GM21825 (cell line): ENCODE measurements at regions not wholly inside any gene's neighbourhood (a gene's known extent, or its start where the extent isn't known, plus 50 kb on each side); places are given as distances from the start of the nearest gene placed in this dataset.
"Not testable (repeated sequence)": the region's sequence is repeated elsewhere in the genome, so short reads cannot be mapped to it uniquely, and the experiment has no call there.

ENCODE experiments used
- ATAC-seq: cut with Tn5 transposase; IDR thresholded peaks from one replicate; pipeline ENCODE4 v1.9.1; 2021; ENCODE audit warnings: mild to moderate bottlenecking, moderate library complexity; ENCODE audit not compliant: unreplicated experiment

DNA sequence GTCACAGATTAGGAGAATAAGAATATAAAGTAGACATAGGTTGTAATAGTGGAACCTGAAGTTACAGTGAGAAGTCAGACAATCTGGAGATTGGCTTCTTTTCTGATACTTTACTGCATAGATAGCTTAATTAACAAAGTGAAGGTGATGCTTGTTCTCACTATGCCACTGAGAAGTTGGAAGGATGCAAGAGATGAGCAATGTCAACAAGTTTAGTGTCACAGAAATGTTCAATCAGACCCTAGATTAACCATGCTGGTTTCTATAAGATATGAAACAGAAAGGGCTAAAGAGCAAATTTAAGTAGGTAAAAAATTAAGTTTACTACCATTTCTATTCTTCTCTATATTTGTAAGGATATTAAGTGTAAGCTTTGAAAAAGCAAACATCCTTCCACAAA, 838.6 kb upstream of the SORCS1 start:
- no peak for ATAC-seq

DNA sequence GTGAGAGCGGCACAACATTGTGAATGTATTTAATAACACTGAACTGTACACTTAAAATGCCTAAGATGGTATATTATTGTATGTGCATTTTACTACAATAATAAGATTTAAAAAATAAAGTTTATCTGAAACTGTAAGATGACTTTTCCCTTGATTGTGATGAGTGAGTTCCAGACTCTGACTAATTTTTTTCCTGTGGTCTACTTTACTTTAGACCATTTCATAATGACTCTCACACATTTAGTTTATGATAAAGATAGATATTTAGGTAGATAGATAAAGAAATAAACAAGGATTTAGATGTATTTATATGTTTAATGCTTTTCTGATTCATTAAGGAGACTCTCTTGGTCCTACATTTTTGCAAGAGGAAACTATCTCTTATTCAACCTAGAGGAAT, 835.9 kb upstream of the SORCS1 start:
- ATAC-seq, result no peak

DNA sequence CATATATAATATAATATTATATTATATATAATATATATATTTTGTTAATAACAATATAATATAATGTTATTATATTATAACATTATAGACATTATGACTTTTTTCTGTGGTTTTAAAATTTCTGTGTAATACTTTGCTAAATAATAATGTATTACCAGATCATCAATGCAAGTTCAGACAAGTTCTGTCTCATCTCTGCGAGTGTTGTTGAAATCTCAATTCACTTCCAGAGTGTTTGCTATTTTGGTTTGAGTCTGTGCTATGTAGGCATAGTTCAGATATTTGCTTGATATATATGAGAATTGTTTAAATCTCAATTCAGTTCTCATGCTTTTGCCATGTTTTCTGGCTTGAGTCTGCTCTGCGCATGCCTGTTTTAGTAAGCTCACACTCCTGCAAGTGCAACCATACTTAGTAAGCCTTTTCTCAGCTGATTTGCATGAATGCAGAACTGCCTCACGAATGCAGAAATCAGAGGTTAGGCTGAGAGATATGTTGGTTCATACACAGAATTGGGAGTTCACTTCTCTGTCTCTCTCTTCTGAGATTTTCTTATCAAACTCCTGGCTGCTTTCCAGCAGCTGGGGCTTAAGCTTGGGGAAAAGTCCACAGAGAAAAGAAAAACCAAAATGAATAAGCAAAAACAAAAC, 830.2 kb upstream of the SORCS1 start:
- no peak for ATAC-seq

DNA sequence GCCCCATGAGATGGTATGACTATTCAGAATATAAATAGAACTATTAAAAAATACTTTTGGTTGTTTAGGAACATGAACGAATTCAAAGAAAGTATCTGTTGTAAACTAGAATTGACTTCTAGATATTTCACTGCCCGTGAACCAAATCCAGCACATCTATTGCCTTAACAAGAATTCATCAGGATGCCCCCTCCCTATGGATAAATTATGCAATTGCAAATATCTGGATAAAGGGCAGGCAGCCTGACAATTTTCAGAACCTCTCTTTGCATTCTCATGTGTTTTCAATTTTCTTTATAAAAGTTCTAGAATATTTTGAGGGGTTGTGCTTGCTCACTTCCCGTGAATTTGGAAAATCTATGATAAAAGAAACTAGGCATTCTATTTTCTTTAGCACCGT, 822.1 kb upstream of the SORCS1 start:
- ATAC-seq, result no peak

DNA sequence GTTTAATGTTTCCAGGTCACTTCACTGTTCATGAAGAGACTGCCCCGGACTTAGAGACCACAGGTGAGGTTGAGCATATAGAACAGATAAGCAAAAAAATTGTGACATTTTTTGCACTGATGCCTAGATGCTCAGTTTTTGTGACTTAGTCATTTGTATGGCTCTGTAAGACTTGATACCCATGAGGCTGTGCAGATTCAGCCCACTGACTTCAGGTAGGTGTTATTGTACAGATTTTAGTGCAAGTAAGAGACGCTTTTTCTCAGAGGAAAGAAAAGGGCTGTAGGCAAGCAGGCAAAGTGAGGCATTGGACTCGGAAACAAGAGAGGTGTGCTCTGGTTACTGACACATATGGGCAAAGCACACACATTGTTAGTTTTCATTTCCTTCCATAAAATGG, 820.1 kb upstream of the SORCS1 start:
- ATAC-seq, result no peak

DNA sequence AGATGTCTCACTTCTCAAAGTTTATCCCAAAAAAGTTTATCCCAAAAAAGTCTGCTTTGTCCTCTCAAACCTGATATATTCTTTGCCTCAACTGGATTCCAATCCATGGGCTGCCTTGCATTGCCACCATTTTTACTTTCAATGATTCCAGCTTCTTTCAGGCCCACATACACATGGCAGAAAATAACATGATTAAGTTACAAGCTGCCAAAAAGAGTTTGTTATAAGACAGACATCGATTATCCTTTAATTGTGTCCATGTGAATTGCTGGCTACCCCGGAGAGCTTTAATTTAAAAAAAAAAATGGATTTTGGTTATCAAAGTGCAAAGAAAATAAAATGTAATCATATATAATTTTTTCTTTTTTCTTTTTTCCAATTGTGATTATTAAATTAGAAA, 819.6 kb upstream of the SORCS1 start:
- no peak for ATAC-seq

DNA sequence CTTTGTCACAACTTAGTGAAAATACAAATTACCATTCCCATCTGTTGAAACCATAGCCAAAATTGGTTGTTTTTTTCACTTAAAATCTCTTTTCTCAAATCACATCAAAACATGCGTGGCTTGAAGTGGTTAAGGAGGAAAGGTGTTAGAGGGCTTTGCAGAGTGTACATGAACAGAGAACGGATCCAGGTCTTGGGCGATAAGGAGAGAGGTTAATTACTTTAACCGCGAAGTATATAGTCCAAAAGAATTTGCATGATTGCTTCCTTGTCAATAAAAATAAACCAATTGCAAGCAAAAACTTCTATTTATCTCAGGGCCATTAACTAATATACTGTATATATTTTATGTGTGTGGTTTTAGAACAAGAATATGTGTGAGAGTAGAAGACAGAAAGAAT, 813.9 kb upstream of the SORCS1 start:
- ATAC-seq, result no peak

DNA sequence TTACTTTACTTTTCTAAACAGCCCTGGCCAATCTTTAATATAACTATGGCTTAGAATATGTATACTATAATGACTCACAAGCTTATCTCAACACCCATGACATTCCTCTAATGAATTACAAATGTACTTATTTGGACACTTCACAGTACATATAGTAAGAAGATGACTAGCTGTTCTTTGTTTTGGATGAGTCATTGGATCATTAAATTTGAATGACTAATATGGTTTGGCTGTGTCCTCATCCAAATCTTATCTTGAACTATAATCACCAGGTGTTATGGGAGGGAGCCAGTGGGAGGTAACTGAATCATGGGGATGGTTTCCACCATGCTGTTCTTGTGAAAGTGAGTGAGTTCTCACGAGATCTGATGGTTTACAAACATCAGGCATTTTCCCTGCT, 807.5 kb upstream of the SORCS1 start:
- no peak for ATAC-seq

DNA sequence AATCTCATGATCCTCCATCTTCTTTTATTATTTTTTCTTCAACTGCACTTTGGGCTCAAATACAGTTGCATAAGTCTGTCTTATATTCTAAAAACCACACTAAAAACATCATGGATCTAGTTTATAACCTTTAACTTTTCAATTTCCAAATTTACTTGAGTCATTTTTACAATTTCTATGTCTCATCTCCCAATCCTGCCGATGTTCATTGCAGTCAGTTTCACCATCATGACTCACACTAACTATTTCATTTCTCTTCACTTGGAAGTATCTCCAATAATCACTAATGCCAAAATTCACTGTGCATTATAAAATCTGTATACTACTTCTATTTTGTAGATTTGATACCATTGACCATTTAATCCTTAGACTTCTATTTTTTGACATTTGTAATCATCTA, 806.9 kb upstream of the SORCS1 start:
- no peak for ATAC-seq

DNA sequence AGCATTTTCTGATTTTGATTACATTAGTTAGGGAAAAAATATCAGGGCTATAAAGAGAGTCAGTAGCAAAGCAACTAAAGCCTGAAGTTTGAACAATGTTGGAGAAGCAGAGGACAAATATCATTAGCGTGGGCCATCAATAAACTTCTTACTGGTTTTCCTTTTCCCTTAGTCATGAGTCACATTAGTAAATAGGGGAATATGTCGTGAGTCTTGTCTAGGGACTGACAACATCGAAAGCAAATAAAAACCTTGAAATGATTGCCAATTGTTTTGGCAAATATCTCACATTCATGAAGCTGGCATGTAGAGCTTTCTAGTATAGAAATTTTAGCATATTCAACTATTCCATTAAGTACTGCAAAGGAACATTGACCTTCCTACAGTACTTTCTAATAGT, 806.0 kb upstream of the SORCS1 start:
- ATAC-seq, result no peak

DNA sequence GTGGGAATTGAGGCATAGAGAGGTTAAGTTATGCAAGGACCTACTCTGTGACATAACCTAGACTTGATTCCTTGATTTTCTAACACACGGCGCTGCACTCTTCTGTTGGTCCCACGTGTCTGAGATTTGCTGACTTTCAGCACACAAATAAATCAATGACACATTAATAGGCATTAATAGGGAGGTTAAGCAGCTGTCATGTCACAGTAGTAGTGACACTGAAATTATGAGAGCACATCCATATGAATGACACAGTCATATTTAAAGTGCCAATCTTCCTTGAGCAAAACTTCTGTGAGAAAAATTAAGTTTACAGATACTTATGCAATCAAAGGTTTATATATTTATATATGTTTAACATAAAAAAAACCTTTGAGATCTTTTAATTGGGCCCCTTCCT, 805.4 kb upstream of the SORCS1 start:
- ATAC-seq, result no peak

DNA sequence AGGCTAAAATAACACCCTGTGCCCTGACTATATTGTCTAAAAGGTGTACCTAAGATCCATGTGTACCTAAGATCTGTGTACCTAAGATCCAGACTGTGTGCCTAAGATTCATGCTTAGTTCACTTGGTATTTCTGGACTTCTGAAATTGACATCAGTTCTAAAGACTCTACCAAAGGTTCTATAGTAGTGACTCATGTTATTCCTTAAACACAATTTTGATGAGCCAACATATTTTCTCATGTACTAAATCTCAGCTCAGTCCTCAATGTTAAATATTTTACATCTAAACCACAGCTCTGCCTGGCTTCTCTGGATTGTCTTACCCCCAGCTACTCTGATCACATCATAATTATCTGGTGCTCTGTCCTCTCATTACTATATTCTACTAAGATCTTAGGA, 802.3 kb upstream of the SORCS1 start:
- no peak for ATAC-seq

DNA sequence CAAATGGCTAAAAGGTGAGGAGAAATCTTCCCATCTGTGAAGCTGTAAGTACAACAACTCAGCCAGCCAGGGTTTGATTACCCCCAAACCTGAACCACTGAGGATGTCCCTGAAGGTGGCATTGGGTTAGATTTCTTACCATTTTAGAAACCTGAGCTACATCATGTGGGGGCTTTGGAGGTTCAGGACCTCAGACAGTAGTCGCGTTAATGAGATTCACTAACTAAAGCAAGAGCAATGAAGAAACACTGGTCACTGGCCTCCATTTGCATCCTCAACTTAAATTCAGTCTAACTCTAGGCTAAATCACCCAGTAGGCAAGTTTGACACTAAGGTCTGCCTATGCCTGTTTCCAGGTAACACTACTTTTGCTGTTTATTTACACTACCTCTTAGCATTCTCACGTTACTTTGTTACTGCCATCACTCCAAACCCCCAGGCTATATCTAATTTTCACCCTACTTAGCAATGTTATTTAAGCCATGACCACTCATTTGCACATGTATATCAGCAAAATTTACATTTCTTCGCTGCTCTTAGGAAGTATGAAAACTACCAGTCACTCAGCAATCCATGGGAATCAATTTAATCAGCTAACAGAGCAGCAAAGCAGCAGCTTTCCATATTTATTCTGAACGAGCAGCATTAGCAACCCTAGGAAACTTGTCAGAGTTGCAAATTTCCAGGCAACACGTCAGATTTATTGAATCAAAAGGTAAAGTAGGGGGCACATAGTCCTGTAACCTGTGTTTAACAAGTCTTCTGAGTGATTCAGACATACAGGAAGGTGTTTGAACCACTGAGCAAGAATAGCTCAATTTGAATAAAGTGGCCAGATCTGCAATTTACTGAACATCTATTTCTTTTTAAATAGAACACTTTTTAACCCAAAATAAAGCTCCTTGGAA, 788.4 kb upstream of the SORCS1 start:
- ATAC-seq, result no peak

DNA sequence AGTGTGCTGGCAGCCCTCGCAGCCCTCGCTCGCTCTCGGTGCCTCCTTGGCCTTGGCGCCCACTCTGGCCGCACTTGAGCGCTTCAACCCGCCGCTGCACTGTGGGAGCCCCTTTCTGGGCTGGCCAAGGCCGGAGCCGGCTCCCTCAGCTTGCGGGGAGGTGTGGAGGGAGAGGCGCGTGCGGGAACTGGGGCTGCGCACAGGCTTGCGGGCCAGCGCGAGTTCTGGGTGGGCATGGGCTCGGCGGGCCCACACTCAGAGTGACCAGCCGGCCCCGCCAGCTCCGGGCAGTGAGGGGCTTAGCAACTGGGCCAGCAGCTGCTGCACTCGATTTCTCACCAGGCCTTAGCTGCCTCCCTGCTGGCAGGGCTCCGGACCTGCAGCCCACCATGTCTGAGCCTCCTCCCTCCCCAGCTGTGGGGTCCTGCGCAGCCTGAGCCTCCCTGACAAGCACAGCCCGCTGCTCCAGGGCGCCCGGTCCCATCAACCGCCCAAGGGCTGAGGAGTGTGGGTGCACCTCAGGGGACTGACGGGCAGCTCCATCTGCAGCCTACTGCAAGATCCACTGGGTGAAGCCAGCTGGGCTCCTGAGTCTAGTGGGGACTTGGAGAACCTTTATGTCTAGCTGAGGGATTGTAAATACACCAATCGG, 786.0 kb upstream of the SORCS1 start:
- ATAC-seq, result not testable (repeated sequence)

DNA sequence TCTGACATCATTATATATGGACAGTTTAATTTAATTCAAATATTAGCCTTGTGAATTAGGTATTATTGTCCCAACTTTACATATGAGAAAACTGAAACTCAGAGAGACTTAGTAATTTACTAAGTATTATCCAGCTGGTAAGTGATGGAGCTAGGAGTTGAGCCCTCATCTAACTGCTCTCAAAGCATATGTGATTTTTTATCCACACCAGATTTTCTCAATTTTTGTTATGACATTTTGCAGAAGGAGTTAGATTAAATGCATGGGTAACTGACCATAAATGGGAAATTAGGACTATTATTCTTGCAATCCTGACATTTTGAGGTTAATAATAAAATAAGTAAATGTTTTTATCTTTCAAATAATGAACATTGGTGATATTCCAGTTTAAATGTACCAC, 778.3 kb upstream of the SORCS1 start:
- ATAC-seq, result no peak

DNA sequence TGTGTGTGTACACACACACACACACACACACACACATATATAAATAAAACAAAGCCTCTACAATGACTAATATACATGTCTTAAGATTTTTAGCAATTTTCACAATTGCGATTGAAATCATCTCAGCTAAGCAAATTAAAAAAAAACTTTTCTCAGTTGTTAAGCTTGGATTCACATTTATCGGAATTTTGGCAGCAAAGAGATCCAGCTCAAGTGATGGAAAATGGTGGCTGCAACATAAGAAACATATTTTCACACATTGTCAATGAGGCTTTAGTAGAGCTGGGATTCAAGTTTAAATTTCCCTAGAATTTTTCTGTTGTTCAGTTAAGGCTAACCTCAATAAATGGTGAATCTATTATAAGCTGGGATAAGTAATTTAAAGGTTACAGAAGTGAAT, 768.6 kb upstream of the SORCS1 start:
- no peak for ATAC-seq

DNA sequence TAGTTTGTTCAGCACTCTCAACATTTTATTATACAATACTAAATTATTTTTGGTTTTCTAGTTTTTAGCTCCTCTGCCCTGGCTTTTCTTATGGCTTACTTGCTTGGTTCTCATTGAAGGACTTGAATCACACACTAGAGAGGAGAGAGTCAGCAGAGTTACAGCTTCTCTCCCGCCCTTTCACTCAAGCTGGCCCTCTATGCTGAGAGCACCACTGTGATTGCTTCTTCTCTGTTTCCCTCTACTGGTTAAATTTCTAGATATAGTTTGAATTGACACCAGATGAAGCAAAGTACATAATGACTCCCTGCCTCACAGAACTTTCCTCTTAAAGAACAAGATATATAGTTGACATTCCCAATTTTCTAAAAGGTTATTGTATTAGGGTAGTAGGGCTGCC, 767.3 kb upstream of the SORCS1 start:
- ATAC-seq, result no peak

DNA sequence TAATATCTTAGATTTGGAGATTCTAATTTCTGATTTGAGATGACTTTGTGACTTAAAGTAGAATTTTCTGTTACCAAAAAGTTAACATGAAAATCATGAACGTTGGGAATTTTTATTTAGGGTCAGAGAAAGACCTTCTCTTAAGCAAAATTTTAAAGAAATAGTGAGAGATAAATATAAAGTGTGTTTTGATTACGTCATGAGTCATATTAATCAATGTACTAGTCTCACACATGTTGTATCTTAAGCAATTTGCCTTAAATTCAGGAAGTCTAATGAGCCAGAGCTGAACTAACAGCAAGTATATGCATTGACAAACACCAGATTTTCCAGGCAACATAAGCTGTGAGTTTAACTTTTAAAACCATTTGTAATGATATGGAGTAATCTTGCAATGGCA, 765.5 kb upstream of the SORCS1 start:
- no peak for ATAC-seq

DNA sequence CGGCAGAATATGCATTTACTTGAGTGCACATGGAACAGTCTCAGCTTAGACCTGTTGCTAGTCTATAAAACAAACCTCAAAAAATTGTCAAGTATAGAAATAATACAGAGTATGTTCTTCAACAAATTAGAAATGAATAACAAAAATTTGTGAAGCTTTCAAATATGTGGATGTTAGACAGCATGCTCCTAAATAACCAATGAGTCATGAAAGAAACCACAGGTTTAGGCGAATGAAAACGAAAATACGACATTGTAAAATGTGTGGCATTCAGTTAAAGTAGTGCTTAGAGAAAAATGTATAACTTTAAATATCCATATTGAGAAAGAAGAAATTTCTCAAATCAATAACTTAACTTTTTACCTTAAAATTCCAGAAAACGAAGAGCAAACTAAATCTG, 760.0 kb upstream of the SORCS1 start:
- no peak for ATAC-seq

DNA sequence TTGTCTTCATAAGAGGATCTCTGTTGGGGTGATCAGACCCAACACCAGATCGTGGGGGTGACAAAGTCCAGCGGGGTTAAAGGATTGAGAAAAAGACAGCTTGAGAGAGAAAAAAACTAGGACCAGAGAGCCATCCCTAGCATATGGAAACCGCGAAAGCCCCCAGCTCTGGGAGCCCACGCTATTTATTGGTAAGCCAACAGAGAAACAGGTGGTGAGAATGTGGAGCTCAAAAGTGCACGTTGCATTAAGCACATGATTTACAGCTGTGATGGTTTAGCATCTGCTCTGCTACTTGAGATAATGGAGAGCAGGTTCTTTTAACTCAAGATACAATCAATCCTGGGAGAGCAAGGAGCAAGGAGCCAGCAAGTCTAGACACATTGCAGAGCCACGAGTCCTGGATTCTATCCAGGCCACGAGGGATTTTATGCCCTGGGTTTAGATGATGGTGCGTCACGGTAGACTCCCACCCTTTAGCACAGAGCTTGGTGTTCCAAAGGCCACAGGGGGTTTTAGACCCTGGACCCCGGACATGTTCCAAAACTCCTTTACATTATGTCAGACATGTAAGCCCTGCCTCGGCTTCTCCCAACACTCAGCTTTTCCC, 755.2 kb upstream of the SORCS1 start:
- no peak for ATAC-seq

DNA sequence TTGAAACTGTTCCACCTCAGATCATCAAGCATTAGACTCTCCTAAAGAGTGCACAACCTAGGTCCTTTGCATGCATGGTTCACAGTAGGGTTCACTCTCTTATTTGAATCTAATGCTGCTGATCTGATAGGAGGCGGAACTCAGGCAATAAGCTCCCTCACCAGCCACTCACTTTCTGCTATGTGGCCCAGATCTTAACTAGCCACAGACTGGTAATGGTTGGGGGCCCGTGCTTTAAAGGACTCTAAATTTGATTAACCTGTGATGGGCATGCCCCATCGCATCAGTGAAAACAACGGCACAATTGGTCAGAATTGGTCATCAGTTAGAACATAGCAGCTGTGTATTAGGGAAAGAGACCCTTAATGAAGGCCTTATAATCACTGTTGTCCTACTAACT, 753.7 kb upstream of the SORCS1 start:
- no peak for ATAC-seq

DNA sequence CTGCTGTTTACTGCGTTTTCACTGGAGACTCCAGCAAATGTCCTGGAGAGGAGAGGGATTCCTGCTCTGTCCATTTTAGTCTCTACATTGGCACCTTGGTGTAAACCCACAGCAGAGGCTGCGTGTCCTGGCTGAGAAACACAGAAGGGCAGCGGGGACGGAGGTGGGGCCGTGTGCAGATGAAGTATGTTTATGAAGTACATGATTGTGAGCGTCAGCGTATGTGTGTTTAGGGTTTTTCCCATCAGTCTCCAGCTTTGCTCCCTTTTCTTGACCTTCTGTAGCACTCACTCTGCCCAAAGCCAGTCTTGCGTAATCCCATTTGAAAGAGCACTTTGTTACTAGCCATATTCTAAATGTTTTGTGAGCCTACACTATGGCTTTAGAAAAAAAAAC, 750.7 kb upstream of the SORCS1 start:
- no peak for ATAC-seq
